Skeletal muscle tissue (tissue), 3 donors: ENCODE measurements at regions not wholly inside any gene's neighbourhood (a gene's known extent, or its start where the extent isn't known, plus 50 kb on each side); places are given as distances from the start of the nearest gene placed in this dataset.

Experiments
- H3K27ac ChIP-seq: one replicate; pipeline ENCODE4 v1.7.0; 2013; ENCODE audit warnings: mild to moderate bottlenecking, low read depth, low read length, inconsistent platforms
- H3K27me3 ChIP-seq, 3 donors: one replicate each; pipeline ENCODE4 v1.7.0; 2013; ENCODE audit warnings: low read length in 3 of 3; ENCODE audit not compliant: control insufficient read depth in 3 of 3, insufficient read depth in 3 of 3
- H3K36me3 ChIP-seq, 3 donors: one replicate each; pipeline ENCODE4 v1.7.0; 2013; ENCODE audit warnings: low read length in 3 of 3; ENCODE audit not compliant: control insufficient read depth in 3 of 3, insufficient read depth in 3 of 3
- H3K4me1 ChIP-seq, 3 donors: one replicate each; pipeline ENCODE4 v1.7.0; 2013; ENCODE audit warnings: low read length in 3 of 3, mild to moderate bottlenecking in 3 of 3; ENCODE audit not compliant: control insufficient read depth in 3 of 3, insufficient read depth in 3 of 3
- H3K4me3 ChIP-seq, 3 donors: one replicate each; pipeline ENCODE4 v1.7.0; 2013; ENCODE audit warnings: low read length in 3 of 3
- H3K9ac ChIP-seq, 3 donors: one replicate each; pipeline ENCODE4 v1.7.0; 2013; ENCODE audit warnings: low read length in 3 of 3, mild to moderate bottlenecking in 3 of 3, moderate library complexity in 2 of 3, low read depth in 1 of 3
- H3K9me3 ChIP-seq, 3 donors: one replicate each; pipeline ENCODE4 v1.7.0; 2013; ENCODE audit warnings: low read length in 3 of 3; ENCODE audit not compliant: control insufficient read depth in 3 of 3
- donor health status: Osteomylitis.

GRCh38 chr5:93821891-93822415 lies 80.6 kb upstream of the POU5F2 start:
- Histone ChIP-seq H3K9ac (no peak overlapping the region), H3K4me3 (no peak overlapping the region), H3K27me3 (no peaks in the 10 kb centered on the region), H3K9me3 (no peaks in the 10 kb centered on the region), H3K27ac (no peak overlapping the region), H3K4me1 (no peaks in the 10 kb centered on the region), H3K36me3 (no peaks in the 10 kb centered on the region)

DNA sequence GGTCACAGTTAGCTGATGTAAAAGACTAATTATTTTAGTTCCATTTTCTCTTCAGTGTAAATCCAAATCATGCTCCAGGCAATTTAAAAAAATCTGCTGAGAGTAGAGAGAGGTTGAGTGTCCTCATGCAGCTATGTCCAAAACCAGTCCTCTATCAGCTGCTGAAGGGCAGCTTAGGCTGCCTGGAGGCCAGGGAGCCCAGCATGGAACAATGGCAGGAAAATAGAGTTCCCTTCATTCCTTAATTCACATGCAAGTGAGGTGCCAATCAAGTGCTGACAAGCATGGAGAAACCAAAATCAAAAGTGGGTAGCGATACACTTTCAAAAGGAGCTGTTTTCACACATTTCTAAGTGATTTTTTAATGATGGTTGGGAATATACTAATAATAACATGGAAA lies 78.3 kb upstream of the POU5F2 start:
- no peaks in the 10 kb centered on the region for H3K27me3 ChIP-seq
- no peak overlapping the region for H3K27ac ChIP-seq
- no peak overlapping the region for H3K4me3 ChIP-seq
- H3K9me3 ChIP-seq = no peaks in the 10 kb centered on the region
- H3K9ac ChIP-seq = no peak overlapping the region
- H3K36me3 ChIP-seq = no peaks in the 10 kb centered on the region
- H3K4me1 ChIP-seq = no peaks in the 10 kb centered on the region

GRCh38 chr5:93810780-93811179 lies 69.4 kb upstream of the POU5F2 start:
- H3K27me3 ChIP-seq = no peaks in the 10 kb centered on the region
- H3K9ac ChIP-seq = no peak overlapping the region
- H3K27ac ChIP-seq = no peak overlapping the region
- no peaks in the 10 kb centered on the region for H3K4me1 ChIP-seq
- H3K9me3 ChIP-seq = no peaks in the 10 kb centered on the region
- no peaks in the 10 kb centered on the region for H3K36me3 ChIP-seq
- H3K4me3 ChIP-seq = no peak overlapping the region

GRCh38 chr5:93809430-93809829 lies 68.0 kb upstream of the POU5F2 start:
- H3K4me1 ChIP-seq = no peaks in the 10 kb centered on the region
- H3K27me3 ChIP-seq = no peaks in the 10 kb centered on the region
- H3K36me3 ChIP-seq = no peaks in the 10 kb centered on the region
- H3K4me3 ChIP-seq = no peak overlapping the region
- H3K9me3 ChIP-seq = no peaks in the 10 kb centered on the region
- H3K27ac ChIP-seq = no peak overlapping the region
- H3K9ac ChIP-seq = no peak overlapping the region

DNA sequence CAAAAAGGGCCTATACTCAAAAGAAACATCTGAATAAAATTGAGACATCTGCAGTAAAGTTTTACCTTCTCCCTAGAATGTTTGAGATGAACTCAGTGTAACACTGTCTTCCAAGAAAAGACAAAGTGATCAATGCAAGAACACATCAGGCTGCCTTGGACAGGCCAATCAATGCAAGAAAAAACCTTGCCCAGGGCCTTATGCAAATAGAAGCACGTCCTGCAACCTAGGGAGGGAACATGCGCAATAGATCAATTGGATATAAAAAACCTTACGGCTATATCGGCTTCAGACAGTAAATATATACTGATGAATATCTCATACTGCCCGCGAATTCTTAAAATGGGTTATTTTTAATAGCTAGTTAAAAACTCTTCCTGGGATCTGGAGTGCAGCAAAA lies 66.4 kb upstream of the POU5F2 start:
- Histone ChIP-seq H3K27ac (no peak overlapping the region), H3K9ac (no peak overlapping the region), H3K4me1 (no peaks in the 10 kb centered on the region), H3K27me3 (no peaks in the 10 kb centered on the region), H3K36me3 (no peaks in the 10 kb centered on the region), H3K4me3 (no peak overlapping the region), H3K9me3 (no peaks in the 10 kb centered on the region)

GRCh38 chr5:93805616-93806379 lies 64.4 kb upstream of the POU5F2 start:
- H3K9me3 ChIP-seq = no peaks in the 10 kb centered on the region
- no peaks in the 10 kb centered on the region for H3K4me1 ChIP-seq
- no peak overlapping the region for H3K9ac ChIP-seq
- H3K27me3 ChIP-seq = no peaks in the 10 kb centered on the region
- no peak overlapping the region for H3K4me3 ChIP-seq
- no peaks in the 10 kb centered on the region for H3K36me3 ChIP-seq
- no peak overlapping the region for H3K27ac ChIP-seq

GRCh38 chr5:93800988-93801811 lies 59.8 kb upstream of the POU5F2 start:
- Histone ChIP-seq H3K27me3 (no peaks in the 10 kb centered on the region), H3K9me3 (no peaks in the 10 kb centered on the region), H3K4me1 (no peaks in the 10 kb centered on the region), H3K9ac (no peak overlapping the region), H3K36me3 (no peaks in the 10 kb centered on the region), H3K27ac (no peak overlapping the region), H3K4me3 (no peak overlapping the region)

DNA sequence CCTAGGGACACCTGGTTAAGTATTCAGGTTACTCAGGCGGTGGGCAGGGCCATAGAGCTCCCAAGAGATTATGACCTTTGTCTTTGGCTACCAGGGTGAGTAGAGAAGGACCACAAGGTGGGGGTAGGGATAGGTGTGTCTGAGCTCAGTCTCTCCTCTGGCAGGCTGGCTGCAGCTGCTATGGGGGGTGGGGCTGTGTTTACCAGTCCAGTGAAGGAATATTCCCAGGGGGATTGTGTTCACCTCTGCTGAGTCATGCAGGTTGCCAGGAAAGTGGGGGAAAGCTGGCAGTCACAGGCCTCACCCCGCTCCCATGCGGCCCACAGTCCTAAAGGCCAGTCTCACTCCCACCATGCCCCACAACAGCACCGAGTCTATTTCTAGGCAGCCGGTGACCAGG lies 53.6 kb upstream of the POU5F2 start:
- H3K27me3 ChIP-seq = no peaks in the 10 kb centered on the region
- H3K4me3 ChIP-seq = no peak overlapping the region
- no peaks in the 10 kb centered on the region for H3K4me1 ChIP-seq
- H3K9ac ChIP-seq = no peak overlapping the region
- H3K27ac ChIP-seq = no peak overlapping the region
- peaks cover 0 to 5% (median 0%) of the 10 kb centered on the region in 3 donors for H3K36me3 ChIP-seq
- no peaks in the 10 kb centered on the region for H3K9me3 ChIP-seq

- no peak overlapping the region for H3K9ac ChIP-seq
- H3K4me1 ChIP-seq = no peaks in the 10 kb centered on the region
- peaks cover 0 to 5% (median 0%) of the 10 kb centered on the region in 3 donors for H3K36me3 ChIP-seq
- H3K27ac ChIP-seq = no peak overlapping the region
- H3K9me3 ChIP-seq = no peaks in the 10 kb centered on the region
- H3K4me3 ChIP-seq = no peak overlapping the region
- H3K27me3 ChIP-seq = no peaks in the 10 kb centered on the region
Measured at GRCh38 chr5:93793159-93793781, 51.9 kb upstream of the POU5F2 start.

- peaks cover 0 to 5% (median 0%) of the 10 kb centered on the region in 3 donors for H3K36me3 ChIP-seq
- no peaks in the 10 kb centered on the region for H3K27me3 ChIP-seq
- no peak overlapping the region for H3K27ac ChIP-seq
- no peak overlapping the region for H3K4me3 ChIP-seq
- no peaks in the 10 kb centered on the region for H3K4me1 ChIP-seq
- H3K9ac ChIP-seq = no peak overlapping the region
- no peaks in the 10 kb centered on the region for H3K9me3 ChIP-seq
Measured at GRCh38 chr5:93791518-93791972, 50.1 kb upstream of the POU5F2 start.
